ENCODE measurements at regions not wholly inside any gene's neighbourhood (a gene's known extent, or its start where the extent isn't known, plus 50 kb on each side); places are given as distances from the start of the nearest gene placed in this dataset.

DNA sequence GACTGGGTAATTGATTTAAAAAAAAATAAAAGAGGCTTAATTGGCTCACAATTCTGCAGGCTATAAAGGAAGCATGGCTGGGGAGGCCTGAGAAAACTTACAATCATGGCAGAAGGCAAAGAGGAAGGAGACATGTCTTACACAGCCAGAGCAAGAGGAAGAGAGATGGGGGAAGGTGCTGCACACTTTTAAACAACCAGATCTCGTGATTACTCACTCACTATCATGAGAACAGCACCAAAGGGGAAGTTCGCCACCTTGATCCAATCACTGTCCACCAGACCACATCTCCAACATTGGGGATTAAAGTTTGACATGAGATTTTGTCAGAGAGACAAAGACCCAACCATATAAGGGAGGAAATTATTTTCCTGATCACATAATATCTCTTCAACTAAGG lies 138.8 kb upstream of the NR4A3 start:
- 0 out of 2 replicates have a peak, but pooled peaks have one; percentile 25 for TF ChIP-seq POLR2AphosphoS5 (IDR thresholded peaks at IDR 0.05; ENCODE audit: low read depth)
- no peak for TF ChIP-seq CTCF (IDR thresholded peaks at IDR 0.05; ENCODE audit: insufficient read depth, low read length)
- TF ChIP-seq, protein P1, sequence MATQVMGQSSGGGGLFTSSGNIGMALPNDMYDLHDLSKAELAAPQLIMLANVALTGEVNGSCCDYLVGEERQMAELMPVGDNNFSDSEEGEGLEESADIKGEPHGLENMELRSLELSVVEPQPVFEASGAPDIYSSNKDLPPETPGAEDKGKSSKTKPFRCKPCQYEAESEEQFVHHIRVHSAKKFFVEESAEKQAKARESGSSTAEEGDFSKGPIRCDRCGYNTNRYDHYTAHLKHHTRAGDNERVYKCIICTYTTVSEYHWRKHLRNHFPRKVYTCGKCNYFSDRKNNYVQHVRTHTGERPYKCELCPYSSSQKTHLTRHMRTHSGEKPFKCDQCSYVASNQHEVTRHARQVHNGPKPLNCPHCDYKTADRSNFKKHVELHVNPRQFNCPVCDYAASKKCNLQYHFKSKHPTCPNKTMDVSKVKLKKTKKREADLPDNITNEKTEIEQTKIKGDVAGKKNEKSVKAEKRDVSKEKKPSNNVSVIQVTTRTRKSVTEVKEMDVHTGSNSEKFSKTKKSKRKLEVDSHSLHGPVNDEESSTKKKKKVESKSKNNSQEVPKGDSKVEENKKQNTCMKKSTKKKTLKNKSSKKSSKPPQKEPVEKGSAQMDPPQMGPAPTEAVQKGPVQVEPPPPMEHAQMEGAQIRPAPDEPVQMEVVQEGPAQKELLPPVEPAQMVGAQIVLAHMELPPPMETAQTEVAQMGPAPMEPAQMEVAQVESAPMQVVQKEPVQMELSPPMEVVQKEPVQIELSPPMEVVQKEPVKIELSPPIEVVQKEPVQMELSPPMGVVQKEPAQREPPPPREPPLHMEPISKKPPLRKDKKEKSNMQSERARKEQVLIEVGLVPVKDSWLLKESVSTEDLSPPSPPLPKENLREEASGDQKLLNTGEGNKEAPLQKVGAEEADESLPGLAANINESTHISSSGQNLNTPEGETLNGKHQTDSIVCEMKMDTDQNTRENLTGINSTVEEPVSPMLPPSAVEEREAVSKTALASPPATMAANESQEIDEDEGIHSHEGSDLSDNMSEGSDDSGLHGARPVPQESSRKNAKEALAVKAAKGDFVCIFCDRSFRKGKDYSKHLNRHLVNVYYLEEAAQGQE (IDR thresholded peaks at IDR 0.05; ENCODE audit: insufficient replicate concordance, low read depth) = no peak
- TF ChIP-seq SPI1 (IDR thresholded peaks at IDR 0.05; ENCODE audit: borderline replicate concordance, low read depth) = peak; percentile 52; the same call in 1 of the 2 replicates

All from HL-60 (cell line).